GM19452 (cell line): ENCODE measurements at regions not wholly inside any gene's neighbourhood (a gene's known extent, or its start where the extent isn't known, plus 50 kb on each side); places are given as distances from the start of the nearest gene placed in this dataset.
"Not testable (repeated sequence)": the region's sequence is repeated elsewhere in the genome, so short reads cannot be mapped to it uniquely, and the experiment has no call there.

Source experiments
- ATAC-seq: cut with Tn5 transposase; IDR thresholded peaks from one replicate; pipeline ENCODE4 v1.9.1; 2021; ENCODE audit not compliant: unreplicated experiment

GRCh38 chr4:1531683-1532548 is 125.7 kb upstream of the NKX1-1 start:
- ATAC-seq: no peak

DNA sequence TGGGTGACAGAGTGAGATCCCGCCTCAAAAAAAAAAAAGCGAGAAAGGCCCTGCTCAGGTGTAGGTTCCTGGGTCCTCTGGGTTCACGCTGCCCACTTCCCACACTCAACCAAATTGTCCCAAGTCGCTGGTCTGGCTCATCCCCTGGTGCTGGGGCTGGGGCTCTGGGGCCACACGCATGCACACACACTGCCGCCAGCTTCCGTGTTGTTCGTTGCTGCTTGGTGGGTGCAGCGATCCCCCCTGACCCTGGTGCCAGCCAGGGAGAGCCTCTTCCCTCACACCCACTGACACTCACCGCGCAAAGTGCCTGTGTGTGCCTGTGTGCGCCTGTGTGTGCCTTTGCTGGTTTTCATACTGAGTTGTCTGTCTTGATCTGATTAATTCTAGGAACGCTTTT is 124.1 kb upstream of the NKX1-1 start:
- ATAC-seq: no peak

- no peak for ATAC-seq
These were observed 118.5 kb upstream of the NKX1-1 start for GRCh38 chr4:1524761-1525160.

GRCh38 chr4:1523907-1524636 is 117.8 kb upstream of the NKX1-1 start:
- ATAC-seq: no peak

GRCh38 chr4:1523506-1523905 is 117.3 kb upstream of the NKX1-1 start:
- no peak for ATAC-seq

DNA sequence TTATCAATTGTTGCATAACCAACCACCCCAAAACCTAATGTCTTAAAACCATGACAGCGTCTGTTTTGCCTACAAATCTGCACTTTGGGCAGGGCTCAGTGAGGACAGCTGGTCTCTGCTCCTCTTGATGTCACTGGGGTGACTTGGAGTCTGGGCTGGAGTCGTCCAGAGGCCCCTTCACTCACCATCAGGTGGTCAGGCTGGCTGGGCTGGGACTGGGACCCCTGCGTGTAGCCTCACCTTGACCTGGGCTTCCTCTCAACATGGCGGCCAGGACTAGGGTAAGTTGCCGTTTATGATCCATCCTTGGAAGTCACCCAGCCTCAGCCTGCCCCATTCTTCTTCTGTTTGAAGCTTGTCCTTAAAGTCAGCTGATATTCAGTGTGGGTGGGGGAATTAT is 116.8 kb upstream of the NKX1-1 start:
- no peak for ATAC-seq

- no peak for ATAC-seq
These were observed 116.4 kb upstream of the NKX1-1 start for GRCh38 chr4:1522606-1523005.

DNA sequence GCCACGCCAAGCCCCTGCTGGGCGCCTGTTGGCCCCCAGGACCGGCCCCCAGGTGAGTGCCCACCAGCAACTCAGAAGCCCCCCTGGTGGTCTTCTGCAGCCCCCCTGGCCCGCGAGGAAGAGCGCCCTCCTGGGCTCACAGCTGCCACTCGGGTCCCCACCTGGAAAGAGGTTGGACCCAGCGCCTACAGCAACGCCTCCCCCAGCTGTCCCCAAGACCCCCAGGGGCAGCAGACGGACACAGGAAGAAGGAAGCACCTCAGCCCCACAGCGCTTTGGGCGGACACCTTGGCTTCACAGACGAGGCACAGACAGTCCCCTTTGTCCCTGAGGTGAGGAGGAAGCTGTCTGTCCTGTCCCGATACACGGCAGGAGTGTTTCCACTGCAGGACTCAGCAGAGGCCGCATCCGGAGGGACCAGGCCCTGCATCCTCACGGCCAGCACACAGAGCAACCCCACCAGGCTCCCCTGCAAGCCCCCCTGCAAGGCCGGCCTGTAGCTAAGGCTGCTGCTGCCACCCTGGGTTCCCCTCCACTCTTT is 115.6 kb upstream of the NKX1-1 start:
- ATAC-seq: no peak

GRCh38 chr4:1520795-1521576 is 114.7 kb upstream of the NKX1-1 start:
- not testable (repeated sequence) for ATAC-seq

DNA sequence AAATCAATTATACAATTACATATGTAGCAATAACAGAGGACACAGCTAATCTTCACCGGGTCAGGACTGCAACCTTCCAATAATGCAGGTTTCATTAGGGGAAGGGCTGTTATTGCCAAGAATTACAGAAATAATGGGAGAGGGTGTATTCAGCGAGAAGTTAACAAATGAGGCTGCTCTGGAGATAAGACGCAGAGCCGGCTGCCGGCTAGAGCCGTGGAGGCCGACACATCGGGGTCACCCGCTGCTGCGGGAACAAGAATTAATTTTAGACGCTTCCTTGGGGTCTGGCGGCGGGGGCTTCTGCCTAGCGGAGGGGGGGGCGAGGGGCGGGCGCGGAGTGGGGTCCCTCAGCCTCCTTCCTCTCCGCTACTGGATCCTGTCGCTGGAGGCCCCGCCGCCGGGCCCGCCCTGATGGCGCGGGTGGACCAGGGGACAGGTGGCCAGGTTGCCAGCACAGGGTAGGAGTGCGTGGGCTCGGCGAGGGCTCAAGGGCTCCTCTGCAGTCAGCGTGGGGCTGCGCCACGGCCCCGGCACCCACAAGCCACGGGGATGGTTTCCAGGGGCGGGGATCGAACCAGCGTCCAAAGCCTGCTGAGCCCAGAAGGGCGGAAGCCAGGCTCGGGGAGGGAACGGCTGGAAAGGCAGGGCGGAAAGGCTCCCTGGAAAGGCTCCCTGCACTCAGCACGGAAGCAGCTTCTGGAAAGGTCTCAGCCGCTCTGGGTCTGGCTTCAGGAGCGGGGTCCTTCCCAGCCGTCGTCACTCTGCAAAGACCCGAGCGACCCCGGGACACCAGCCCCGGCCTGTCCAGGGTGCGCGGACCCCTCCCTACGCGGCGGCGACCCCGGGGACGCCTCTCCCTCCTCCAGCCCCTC is 113.8 kb upstream of the NKX1-1 start:
- ATAC-seq: no peak

- ATAC-seq: no peak
These were observed 112.9 kb upstream of the NKX1-1 start for GRCh38 chr4:1518997-1519700.

GRCh38 chr4:1517592-1518411 is 111.6 kb upstream of the NKX1-1 start:
- ATAC-seq: no peak

- no peak for ATAC-seq
These were observed 110.7 kb upstream of the NKX1-1 start for GRCh38 chr4:1516881-1517480.

- ATAC-seq: no peak
These were observed 110.0 kb upstream of the NKX1-1 start for GRCh38 chr4:1516261-1516660.

DNA sequence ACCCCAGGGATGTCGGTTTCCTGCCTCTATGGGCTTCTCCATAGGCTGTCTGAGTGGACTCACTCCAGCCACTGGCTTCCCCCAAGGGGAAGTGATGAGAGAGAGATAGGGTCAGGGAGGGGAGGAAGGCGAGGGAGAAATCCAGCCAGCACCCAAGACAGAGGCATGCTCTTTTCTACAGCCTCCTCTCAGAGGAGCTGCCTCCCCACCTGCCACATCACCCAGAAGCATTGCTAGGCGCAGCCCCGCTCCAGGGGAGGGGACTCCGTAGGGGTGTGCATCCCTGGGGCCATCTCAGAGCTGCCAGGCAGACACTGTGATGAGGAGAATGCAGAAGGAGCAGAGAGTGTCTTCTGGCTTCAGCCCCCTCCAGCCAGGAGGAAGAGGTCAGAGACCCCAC is 109.5 kb upstream of the NKX1-1 start:
- ATAC-seq: no peak

DNA sequence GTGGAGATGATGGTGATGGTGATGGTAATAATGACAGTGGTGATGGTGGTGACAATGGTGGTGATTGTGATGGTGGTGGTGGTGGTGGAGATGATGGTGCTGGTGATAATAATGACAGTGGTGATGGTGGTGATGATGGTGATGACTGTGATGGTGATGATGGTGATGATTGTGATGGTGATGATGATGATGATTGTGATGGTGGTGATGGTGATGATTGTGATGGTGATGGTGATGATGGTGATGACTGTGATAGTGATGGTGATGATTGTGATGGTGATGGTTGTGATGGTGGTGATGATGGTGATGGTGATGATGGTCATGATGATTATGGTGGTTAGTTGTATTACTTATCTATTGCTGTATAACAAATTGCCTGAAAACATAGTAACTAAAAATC is 108.9 kb upstream of the NKX1-1 start:
- no peak for ATAC-seq

DNA sequence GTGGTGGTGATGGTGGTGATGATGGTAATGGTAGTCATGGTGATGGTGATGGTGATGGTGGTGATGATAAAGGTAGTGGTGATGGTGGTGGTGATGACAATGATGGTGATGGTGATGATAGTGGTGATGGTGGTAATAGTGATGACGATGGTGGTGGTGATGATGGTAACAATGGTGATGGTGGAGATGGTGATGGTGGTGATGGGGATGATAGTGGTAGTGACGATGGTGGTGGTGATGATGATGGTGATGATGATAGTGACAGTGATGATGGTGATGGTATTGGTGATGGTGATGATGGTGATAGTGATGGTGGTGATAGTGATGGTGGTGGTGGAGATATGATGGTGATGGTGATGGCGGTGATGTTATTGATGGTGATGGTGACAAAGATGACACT is 108.4 kb upstream of the NKX1-1 start:
- no peak for ATAC-seq

GRCh38 chr4:1513936-1514483 is 107.8 kb upstream of the NKX1-1 start:
- ATAC-seq: no peak
